EL (cell line): ENCODE measurements at regions not wholly inside any gene's neighbourhood (a gene's known extent, or its start where the extent isn't known, plus 50 kb on each side); places are given as distances from the start of the nearest gene placed in this dataset.

Source experiments
- DNase-seq: peaks from one replicate; pipeline ENCODE4 v3.0.0-alpha.2; 2016

DNA sequence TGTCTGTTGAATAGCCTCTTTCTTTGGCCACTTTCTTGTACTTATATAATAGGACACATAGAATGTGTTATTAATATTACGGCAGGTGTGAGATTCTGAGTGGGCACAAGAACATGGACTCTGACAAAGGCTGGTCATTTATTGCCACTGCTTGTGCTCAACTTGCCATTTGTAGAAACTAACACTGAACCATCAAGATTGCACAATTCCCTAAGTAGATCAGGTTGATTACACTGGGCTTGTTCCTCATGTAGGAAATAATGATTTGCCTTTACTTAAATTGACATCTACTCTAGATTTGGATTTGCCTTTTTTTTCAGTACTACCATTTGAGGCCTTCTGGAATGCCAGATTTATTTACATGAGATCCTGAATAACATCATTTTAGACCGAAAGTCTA lies 342.7 kb upstream of the CWC22 start:
- DNase-seq, result no peak

DNA sequence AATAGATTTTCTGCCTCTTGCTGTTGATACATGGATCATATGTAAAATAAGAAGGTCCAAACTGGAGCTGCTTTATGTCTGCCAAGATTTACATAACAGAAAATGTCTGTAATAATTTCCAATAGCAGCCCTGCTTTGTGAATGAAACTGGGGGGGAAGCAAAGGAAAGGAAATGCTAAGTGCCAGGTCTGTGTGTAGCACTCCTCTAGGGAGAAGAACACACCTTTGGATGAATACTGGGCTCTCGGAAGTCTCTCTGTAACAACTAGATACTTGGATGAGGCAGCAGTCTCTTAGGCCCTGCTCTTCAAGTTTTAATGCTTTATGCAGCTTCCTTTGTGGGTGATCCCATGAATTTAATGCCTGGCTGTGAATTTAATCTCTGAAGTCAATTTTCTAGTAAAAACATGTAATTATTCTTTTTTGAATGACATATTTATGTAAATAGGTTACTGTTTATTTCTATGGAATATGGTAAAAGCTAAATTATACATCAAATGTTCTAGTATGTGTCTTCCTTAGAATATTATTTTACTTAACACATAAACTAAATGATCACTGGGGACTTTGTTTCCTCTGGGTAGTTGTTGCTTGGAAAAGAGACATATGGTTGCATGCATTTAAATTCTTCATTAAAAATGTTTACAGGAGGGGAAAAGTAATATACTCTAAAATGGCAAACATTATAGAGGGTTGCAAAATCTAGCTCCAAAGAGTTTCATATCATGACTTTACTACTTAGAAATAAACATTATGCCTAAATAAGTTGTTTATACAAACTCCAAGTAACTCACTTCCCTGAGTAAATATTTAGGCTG lies 336.6 kb upstream of the CWC22 start:
- DNase-seq, result no peak

DNA sequence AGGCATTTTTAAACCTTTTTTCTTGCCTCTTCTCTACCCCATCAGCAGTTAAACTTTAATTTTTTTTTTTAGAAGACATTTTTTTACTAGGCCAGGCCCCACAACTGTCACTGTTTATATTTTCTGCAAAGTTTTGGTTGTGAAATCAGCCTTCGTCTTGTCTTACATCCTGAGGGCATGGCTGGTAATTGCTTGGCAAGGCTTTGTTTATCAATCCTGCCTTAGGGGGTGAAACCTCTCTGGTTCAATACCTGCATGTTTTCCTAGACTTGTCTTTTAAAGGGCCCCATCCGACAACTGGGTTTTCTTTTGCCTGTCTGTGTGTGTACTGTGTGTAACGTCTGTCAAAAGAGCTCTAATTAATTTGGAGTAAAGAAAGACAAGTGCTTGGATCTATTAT lies 330.0 kb upstream of the CWC22 start:
- no peak for DNase-seq

DNA sequence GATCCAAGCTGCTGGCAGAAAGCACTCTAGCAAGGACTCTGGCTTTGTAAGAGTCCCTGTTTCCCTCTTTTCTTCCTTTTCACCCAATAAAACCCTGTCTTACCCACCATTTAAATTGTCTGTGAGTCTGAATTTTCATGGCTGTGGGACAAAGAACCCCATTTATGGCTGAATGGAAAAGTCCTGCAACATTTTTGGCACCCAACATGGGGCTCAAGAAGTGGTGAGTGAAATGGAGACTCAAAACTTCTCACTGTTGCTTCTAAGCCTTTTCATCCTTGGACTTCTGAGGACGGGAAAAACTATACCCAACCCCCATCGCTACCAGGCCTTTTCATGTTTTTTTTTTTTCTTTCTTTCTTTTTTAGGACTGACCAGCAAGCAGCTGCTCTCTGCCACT lies 329.5 kb upstream of the CWC22 start:
- no peak for DNase-seq

DNA sequence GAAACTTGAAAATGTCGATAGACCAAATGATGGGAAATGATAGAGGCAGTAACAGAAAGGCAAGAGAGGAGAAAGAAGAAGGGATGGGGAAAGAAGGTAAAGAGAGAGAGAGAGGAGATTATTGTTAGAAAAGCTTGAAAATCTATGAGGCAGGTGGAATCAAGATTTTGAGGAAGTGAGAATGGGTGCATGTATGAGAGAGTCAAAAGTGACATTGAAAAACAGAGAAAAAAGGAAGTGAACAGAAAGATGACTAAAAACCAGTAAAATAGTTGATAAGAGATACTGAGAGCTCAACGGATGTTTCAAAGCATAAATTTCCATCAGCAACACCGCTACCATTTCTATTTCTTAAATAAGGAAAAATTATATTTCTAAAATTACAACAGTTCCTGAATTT lies 327.4 kb upstream of the CWC22 start:
- no peak for DNase-seq

DNA sequence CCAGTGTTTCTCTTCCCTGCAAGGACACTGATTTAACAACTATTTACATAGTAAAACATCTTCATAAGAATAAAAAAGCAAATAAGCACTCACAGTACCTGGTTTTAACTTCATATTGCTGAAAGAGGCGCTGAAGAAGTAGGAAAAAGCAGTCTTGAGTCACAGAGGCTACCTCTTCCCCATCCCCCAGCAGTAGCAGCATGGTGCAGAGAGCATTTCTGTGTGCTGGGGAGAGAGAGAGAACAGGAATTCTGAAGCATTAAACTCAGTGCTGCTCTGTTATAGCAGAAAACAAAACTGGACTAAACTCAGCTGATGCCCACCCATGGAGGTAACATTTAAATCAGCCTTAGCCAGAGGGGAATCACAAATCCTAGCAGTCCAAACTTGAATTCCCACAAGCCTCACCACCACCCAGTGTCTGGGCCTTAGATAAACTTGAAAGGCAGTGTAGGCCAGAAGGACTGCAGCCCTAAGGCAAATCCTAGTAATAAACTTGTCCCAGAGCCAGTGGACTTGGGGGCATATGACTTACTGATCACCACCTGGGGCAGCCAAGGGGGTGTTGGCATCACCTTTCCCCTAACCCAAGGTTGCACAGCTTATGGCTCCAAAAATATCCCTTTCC lies 321.8 kb upstream of the CWC22 start:
- DNase-seq, result no peak

DNA sequence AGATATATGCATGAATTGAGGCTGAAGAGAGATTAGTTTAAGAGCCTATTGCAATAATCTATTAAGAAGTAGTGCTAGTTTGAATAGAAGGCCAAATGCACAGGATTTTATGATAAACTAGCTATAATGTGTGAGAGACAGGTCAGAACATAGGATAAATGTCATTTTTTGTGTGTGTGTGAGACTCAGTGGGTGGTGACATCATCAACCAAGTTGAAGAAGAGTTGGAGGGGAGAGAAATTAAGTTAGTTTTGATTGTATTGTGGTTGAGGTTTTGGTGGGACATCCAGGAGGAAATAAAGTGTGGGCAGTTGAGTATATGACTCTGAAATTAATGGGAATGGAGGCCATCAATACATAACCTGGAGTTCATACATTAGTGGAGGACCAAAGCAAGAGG lies 320.1 kb upstream of the CWC22 start:
- no peak for DNase-seq

DNA sequence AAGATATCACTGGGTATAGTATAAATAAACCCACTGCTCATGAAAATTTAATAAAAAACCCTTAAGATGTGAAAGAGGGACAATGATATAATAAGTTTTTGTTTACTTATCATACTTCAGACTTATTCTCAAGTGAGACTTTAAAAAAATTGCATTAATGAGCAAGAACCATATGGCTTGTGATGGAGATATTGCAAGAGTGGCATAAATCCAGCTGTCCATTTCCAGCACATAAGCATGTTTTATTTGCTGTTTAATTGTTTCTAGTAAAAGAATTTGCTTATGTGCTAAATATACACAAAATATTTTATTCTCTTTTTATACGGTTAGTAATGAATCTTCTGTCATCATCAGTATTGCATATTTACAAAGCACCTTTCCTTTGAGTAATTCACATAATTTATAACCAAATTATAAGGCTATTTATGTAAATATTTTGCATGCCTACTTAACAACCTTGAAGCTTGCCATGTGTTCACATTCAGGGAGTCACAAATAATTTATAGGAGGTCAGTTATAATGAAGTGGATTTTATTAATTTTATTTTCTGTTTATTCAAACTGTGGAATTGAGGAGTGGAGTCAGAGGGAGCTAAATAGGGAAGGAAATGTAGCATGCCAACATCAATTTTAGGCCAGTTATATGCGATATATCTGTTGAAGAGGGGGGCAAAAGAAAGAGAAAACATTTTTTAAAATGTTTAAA lies 318.5 kb upstream of the CWC22 start:
- no peak for DNase-seq

DNA sequence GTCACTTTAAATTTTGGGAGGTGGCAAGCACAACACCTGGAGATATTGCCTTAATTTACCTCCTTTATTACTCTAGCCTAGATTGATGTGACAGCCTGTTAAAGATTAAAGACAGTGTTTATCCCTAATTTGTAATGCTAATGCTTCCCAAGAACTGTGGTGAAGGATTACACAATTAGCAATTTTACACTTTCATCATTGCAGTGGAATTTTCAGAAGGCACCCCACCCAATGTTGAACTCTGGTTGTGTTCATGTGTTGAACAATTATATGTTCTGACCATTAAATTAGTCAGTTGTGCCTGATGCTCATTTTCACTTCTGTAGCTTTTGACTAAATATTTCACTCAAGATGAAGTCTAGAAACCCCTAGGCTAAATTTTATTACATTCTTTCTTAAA lies 317.1 kb upstream of the CWC22 start:
- DNase-seq, result peak; percentile 2

DNA sequence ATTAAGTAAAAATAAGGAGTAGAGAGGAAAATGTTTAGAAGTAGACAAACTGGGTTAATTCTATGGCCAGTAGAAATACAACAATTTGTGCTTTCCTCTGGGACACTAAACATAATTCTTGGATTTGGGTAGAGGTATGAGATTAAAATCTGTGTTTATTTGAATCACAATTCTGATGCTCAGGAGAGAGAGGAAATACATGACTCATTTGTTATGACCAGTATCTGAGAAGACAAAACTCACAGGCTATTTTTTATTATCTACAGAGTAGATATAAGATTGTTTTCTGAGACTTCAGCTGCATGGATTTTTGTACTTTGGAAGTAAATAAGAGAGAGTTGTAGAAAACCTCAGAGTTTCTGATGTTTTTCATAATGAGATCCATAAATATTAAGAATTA lies 315.7 kb upstream of the CWC22 start:
- DNase-seq, result peak; percentile 33

DNA sequence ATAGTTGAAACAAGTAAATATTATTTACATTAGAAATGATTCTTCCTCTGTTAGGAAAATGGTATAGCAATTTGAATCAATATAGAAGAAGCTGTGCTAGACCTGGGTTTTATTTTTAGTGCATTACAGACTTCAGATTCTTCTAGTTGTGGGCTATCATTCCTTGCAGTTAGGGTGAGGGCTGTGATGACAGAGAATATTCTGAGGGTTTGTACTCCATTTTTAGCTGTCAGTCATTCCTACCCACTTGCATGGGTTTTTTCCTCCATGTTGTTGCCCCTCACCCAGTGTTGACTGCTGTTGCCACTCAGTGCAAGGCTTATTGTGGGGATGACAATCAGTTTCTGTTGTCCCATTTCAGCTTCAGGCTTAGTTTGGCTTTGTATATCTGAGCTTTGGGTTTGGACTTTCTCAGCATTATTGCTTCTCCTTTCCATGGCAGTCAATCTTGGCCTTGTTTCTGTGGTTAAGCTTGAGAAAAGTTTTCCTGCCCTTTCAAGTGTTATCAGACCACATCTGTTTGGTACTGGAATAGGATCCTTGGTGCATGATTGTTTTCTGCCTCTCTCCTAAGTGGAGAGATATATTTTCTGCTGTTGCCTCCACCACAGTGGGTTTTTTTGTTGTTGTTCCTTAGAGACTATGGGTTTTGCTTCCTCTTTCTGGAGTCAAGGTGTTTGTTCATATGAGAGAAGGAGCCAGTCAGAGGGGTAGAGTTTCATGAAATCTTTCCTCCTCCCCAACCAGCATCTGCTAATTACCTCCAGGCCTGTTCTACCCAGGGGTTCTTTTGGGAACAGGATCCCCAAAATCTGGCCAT lies 312.7 kb upstream of the CWC22 start:
- DNase-seq, result no peak

DNA sequence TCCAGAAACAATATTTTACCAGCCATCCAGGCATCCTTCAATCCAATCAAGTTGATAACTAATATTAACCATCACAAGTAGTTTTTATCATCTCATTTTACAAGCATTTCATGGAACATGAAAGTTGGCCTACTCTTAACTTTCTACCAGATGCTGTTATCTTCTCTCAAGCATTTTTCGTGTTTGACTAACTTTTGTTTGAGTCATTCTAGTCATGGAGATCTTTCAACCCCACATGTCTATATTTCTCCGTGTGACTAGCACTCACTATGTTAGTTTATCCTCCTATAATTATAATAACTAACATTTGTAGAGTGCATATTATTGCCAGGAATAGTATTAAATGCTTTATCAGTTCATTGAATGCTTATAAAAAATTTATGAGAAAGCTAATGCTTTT lies 307.0 kb upstream of the CWC22 start:
- DNase-seq, result peak; percentile 38

DNA sequence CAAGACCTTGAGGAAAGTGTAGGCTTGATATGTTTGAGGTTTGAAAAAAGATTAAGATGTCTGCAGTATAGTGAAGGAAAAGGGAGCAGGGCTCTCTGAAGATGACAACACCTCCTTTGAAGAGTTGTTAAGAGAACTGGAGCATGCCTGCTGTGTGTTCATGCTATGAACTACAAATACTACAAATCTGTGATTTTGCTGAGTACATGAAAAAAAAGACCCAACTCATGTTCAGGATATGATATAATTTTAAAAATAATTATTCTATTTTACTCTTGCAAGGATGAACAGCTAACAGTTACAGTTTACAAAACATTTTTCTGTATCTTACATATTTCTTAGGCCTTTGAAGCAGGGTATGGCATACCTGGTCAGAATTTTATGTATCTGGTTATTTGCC lies 305.4 kb upstream of the CWC22 start:
- DNase-seq, result no peak

DNA sequence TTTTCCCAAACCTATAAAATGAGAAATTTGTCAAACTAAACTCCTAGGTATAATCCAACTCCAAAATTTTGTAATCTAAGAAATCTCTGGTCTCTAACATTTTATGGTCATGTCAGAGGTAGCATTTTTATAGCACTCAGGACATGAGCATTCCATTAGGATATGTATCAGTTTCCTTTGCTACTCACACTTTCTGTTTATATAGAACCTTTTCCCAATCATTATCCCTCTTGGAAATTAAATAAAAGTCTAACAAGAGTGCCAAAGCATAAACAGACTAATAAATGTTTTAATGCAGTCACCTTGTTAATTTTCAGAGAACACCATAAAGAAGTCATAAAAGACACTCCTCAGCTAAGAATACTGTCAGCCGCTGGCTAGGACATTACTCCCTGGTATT lies 300.0 kb upstream of the CWC22 start:
- DNase-seq, result no peak

DNA sequence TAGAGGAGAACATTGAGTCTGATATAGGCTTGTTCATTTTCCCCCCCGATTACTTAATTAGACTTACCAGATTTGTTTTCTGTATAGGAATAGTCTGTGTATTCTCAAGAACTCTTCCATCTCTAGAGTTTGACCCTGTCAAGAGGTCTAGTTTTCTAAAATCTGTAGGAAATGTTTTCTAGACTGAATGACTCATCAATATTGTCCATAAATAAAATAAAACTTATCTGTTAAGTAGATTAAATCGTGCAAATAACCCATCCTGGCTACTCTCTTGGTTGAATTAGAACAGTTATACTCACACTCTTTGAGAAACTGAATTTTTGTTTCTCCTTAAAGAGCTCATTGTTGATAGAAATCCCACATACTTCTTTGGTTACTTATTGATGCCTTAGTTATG lies 299.2 kb upstream of the CWC22 start:
- no peak for DNase-seq

DNA sequence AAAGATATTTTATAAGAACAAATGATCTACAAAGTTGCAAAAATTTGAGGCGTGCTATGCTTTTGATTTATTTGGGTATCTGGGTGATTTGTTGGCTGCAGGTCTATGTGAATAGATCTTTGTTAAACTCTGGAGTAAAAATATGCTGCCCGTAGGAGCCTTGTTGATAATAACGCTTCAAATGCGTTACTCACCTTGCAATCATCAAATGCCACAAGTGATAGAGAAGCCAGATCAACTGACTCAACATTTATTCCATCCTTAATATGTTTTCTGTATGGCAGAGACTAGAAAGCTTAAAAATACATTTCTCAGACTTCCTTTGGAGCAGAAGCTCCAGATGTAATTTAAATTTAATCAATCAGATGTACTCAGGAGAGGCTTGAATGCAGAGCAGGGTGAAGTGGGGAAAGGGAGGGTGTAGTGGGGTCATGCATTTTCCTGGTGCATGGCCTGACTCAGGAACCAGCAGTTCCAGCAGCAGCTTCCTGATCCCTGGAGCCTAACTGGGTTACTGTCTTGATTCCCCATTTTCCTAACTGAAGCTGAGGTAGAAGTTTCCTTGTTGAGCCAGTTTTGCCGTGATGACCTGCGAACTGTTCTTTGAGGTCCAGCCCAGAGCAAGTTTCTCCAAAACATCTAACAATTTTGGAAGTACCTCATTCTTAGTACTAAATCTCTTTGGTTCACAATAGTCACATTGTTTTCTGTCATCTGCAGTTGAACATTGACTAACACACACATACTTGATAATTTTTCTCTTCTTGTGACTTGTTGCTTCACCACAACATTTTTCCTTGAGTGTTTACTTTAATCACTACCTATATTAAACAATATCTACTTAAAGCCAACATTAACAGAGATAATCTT lies 284.7 kb upstream of the CWC22 start:
- peak; percentile 57 for DNase-seq

DNA sequence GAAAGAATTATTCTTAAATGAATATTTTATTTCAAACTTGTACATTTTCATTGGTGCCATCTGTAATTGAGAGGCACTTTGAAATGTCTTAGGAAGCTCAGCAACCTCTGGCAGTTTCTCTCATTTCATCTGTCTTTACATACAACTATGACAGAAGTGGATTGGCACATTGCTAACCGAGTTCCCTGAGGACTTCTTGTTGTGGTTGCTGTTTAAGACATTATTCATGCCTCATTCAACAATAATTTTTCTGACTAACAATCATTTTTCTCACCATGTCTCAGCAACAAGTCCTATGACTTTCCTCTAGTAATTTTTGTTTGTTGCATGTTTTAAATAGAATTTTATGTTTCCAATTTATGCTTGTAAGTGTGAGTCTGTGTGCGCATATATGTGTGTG lies 284.0 kb upstream of the CWC22 start:
- peak; percentile 74 for DNase-seq

DNA sequence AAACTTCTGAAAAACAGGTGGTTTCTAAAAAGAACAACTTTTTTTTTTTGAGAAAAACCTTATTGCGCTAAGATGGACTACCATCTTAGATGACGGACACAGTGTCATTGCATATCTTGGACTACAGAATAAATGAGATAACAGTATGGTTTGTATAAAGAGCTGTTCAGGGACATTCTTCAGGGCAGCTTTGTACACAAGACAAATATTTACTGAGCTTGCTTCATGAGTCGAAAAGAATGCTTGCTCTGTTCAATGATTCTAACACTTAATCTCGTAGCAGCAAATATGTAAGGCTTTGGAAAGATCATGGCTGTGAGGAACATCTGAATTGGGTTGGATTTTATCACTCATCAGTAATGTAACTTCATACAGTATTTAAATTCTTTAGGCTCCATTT lies 282.5 kb upstream of the CWC22 start:
- DNase-seq, result no peak

DNA sequence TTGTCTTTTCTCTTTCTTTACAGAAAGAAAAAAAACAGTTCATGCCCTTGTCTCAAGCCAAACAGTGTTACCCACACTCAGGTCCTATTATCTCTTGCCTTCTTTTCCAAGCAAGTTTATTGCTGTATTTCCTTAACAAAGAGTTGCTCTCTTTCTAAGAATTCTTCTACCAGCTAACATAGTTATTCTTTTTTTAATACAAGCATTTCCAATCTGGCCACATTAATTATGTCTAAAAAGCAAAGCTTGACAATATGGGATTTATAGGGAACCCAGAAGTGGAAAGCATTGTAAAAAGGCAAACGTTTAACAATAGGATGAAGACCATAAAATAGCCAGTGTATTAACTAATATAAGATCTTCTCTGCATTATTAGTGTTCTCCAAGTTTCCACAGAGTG lies 272.5 kb upstream of the CWC22 start:
- no peak for DNase-seq

DNA sequence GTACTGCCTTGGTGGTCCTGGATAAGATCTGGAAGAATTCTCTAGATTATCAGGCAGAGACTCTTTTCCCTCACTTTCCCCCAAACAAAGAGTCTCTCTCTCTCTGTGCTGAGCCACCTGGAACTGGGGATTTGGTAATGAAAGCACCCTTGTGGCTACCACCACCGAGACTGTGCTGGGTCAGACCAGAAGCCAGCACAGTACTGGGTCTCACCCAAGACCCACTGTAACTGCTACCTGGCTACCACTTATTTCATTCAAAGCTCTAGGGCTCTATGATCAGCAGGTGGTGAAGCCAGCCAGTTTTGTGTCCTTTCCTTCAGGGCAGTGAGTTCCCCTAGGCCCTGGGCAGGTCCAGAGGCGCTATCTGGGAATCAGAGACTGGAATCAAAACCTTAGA lies 269.6 kb upstream of the CWC22 start:
- DNase-seq, result no peak

DNA sequence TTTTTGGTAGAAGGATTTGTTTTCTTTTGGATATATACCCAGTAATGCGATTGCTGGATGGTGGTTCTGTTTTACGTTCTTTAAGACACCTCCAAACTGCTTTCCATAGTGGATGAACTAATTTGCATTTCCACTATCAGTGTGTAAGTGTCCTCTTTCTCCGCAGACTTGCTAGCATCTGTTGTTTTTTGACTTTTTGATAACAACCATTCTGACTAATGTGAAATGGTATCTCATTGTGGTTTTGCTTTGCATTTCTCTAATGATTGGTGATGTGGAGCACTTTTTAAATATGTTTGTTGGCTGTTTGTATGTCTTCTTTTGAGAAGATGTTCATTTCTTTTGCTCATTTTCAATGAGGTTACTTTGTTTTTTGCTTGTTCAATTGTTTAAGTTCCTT lies 260.9 kb upstream of the CWC22 start:
- DNase-seq, result peak; percentile 45

DNA sequence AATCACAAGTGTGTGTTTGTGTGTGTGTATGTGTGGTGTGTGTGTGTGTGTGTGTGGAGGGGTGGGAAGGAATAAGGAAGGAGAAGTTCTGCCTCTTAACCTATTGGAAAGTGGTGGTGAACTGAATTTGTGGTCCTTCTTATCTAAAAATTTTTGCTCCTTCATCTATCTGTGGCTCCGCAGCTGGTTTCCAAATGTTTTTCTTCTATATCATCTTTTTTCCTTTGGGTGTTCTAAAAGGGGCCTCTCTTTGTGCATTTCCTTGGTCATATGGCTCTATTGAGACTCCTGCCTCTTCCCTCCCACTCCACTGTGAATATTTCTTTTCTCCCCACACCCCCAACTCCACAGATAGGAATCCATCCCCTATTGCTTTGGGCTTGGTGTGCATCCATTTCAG lies 254.9 kb upstream of the CWC22 start:
- no peak for DNase-seq
